ENCODE measurements at regions not wholly inside any gene's neighbourhood (a gene's known extent, or its start where the extent isn't known, plus 50 kb on each side); places are given as distances from the start of the nearest gene placed in this dataset.

- TF ChIP-seq CTCF (IDR thresholded peaks at IDR 0.05) = no peak
- TF ChIP-seq POLR2A (IDR thresholded peaks at IDR 0.05) = no peak
These were observed 371.5 kb upstream of the ATXN7L3B start for GRCh38 chr12:74166096-74166495.
